Thyroid gland (tissue), 4 donors: ENCODE measurements at regions not wholly inside any gene's neighbourhood (a gene's known extent, or its start where the extent isn't known, plus 50 kb on each side); places are given as distances from the start of the nearest gene placed in this dataset.

Source experiments
- POLR2A ChIP-seq, 2 donors: fragments of 450-650 bp; IDR thresholded peaks; one replicate each; pipeline ENCODE4 v1.6.1; 2017; ENCODE audit warnings: antibody characterized with exemption in 2 of 2, mild to moderate bottlenecking in 2 of 2, moderate library complexity in 1 of 2
- TF ChIP-seq, protein P1 (sequence below), 6 experiments: fragments of 200-600 bp in 3 of 6; fragments of 450-650 bp in 3 of 6; sonication (generic) in 3 of 6; IDR thresholded peaks; one replicate each; pipeline ENCODE4 v1.5.1; 2016 to 2019; ENCODE audit warnings: antibody characterized with exemption in 6 of 6, mild to moderate bottlenecking in 2 of 6, inconsistent platforms in 1 of 6, moderate library complexity in 1 of 6

DNA sequence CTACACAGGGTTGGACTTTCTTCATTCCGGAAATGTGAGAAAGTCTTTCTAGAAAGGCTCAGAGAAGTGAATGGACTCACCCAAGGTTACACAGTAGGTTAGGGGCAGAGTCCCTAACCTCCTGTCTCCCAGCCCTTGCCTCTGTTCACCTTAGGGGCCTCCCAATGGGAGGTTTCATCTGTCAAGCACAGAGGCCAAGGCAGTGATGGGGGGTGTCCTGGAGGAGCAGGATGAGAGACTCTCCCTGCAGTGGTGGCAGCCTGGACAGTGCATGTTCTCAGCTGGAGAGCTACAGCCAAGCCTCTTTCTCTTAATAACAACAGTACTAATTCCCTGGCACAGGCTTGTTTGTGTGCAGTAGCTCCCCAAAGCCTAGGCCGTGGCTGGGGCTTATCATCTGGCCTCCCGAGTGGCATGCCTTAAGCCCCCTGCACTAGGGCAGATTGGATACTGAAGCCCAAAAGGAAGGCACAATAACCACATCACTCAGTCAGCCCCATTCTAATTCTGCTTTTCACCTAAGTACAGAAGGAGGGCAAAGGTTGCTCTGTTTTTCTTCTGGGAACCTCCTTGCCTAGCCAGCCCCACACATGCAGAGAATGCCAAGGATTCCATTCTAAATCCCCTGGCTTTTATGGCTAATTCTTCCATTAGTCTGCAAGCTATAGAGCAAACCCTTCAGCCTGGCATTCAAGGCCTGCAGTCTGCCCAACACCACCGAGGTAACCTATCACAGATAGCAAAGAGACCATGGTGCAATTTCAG lies 50.2 kb upstream of the XPA start:
- TF ChIP-seq POLR2A (IDR thresholded peaks at IDR 0.05), result no peak
- TF ChIP-seq, protein P1, sequence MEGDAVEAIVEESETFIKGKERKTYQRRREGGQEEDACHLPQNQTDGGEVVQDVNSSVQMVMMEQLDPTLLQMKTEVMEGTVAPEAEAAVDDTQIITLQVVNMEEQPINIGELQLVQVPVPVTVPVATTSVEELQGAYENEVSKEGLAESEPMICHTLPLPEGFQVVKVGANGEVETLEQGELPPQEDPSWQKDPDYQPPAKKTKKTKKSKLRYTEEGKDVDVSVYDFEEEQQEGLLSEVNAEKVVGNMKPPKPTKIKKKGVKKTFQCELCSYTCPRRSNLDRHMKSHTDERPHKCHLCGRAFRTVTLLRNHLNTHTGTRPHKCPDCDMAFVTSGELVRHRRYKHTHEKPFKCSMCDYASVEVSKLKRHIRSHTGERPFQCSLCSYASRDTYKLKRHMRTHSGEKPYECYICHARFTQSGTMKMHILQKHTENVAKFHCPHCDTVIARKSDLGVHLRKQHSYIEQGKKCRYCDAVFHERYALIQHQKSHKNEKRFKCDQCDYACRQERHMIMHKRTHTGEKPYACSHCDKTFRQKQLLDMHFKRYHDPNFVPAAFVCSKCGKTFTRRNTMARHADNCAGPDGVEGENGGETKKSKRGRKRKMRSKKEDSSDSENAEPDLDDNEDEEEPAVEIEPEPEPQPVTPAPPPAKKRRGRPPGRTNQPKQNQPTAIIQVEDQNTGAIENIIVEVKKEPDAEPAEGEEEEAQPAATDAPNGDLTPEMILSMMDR (IDR thresholded peaks at IDR 0.05), result no peak
